ENCODE measurements at regions not wholly inside any gene's neighbourhood (a gene's known extent, or its start where the extent isn't known, plus 50 kb on each side); places are given as distances from the start of the nearest gene placed in this dataset.

DNA sequence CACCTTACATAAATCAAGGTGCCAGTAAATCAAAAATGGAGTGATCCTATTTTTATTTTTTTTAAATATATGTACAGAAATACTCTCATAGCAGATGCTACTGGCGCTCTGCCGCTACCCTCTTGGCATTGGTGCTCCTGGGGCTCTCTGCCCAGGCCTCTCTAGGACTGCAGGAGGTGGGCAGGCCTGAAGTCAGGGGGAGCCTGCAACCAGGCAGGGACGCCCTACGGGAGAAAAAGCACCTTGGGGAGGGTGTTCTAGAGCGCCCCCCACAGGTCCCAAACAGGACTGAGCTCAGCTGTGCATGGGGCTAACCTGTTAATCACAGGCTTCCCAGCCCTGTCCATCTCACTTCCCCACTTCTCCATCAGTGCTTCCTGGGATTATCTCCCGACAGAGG, 192.5 kb downstream of the SHQ1 start:
- TF ChIP-seq, protein P1, sequence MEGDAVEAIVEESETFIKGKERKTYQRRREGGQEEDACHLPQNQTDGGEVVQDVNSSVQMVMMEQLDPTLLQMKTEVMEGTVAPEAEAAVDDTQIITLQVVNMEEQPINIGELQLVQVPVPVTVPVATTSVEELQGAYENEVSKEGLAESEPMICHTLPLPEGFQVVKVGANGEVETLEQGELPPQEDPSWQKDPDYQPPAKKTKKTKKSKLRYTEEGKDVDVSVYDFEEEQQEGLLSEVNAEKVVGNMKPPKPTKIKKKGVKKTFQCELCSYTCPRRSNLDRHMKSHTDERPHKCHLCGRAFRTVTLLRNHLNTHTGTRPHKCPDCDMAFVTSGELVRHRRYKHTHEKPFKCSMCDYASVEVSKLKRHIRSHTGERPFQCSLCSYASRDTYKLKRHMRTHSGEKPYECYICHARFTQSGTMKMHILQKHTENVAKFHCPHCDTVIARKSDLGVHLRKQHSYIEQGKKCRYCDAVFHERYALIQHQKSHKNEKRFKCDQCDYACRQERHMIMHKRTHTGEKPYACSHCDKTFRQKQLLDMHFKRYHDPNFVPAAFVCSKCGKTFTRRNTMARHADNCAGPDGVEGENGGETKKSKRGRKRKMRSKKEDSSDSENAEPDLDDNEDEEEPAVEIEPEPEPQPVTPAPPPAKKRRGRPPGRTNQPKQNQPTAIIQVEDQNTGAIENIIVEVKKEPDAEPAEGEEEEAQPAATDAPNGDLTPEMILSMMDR (IDR thresholded peaks at IDR 0.05): no peak
- TF ChIP-seq POLR2A (IDR thresholded peaks at IDR 0.05): no peak
